B cell (primary cell): ENCODE measurements at regions not wholly inside any gene's neighbourhood (a gene's known extent, or its start where the extent isn't known, plus 50 kb on each side); places are given as distances from the start of the nearest gene placed in this dataset.

Source experiments
- ATAC-seq: fragments of 200-7000 bp; cut with Tn5 transposase; one replicate; pipeline ENCODE4 v1.10.0; 2021; ENCODE audit warnings: low read depth, mild to moderate bottlenecking, moderate number of reproducible peaks, moderate library complexity
- CTCF ChIA-PET: fragments of 350-600 bp; sonication (Branson Sonifier 250); formaldehyde crosslinking; loops from one replicate; lab custom pipeline; 2021; ENCODE audit warnings: antibody characterized with exemption, inconsistent platforms; lab: Charles Lee
- POLR2A ChIA-PET: fragments of 350-600 bp; sonication (Branson Sonifier 250); formaldehyde crosslinking; loops from one replicate; lab custom pipeline; 2021; ENCODE audit warnings: antibody characterized with exemption; lab: Charles Lee
- DNase-seq: peaks from one replicate; pipeline ENCODE4 v3.0.0; 2013
- H2AFZ ChIP-seq: 2 replicates; pipeline ENCODE4 v1.6.1; 2012; ENCODE audit warnings: mild to moderate bottlenecking, low read depth, low read length; ENCODE audit not compliant: insufficient read depth, poor library complexity, severe bottlenecking
- H3K27ac ChIP-seq, 2 donors: 1 replicate in 1 of 2; 2 replicates in 1 of 2; pipeline ENCODE4 v1.5.1; 2012 to 2013; ENCODE audit warnings: low read length in 2 of 2, mild to moderate bottlenecking in 2 of 2, moderate library complexity in 1 of 2
- H3K27me3 ChIP-seq, 4 experiments: fragments of 200-600 bp in 1 of 4; sonication (generic) in 1 of 4; replicated peaks in 1 of 4; 1 replicate in 2 of 4; 2 replicates in 2 of 4; pipeline versions ENCODE4 v1.6.1 to v1.7.0; 2013 to 2016; ENCODE audit warnings: low read length in 3 of 4, mild to moderate bottlenecking in 2 of 4, mixed read lengths in 1 of 4, moderate library complexity in 1 of 4; ENCODE audit not compliant: insufficient read depth in 4 of 4, control insufficient read depth in 3 of 4; ENCODE audit errors: control extremely low read depth in 1 of 4
- H3K36me3 ChIP-seq, 2 experiments: replicated peaks in 1 of 2; 1 replicate in 1 of 2; 2 replicates in 1 of 2; pipeline versions ENCODE4 v1.6.1 to v1.7.1; 2013; ENCODE audit warnings: low read length in 1 of 2; ENCODE audit not compliant: insufficient read depth in 2 of 2, control insufficient read depth in 1 of 2; ENCODE audit errors: control extremely low read depth in 1 of 2, extremely low read depth in 1 of 2
- H3K4me1 ChIP-seq, 2 donors: fragments of 200-600 bp in 1 of 2; sonication (generic) in 1 of 2; 1 replicate in 1 of 2; 2 replicates in 1 of 2; pipeline versions ENCODE4 v1.5.1 to v1.6.1; 2013 to 2017; ENCODE audit warnings: low read length in 2 of 2; ENCODE audit not compliant: control insufficient read depth in 2 of 2, insufficient read depth in 2 of 2
- H3K4me2 ChIP-seq: replicated peaks from 2 replicates; pipeline ENCODE3; 2012; ENCODE audit warnings: mild to moderate bottlenecking, low read depth, low read length; ENCODE audit not compliant: poor library complexity, severe bottlenecking
- H3K4me3 ChIP-seq, 5 experiments: fragments of 200-600 bp in 1 of 5; sonication (generic) in 1 of 5; 1 replicate in 3 of 5; 2 replicates in 2 of 5; pipeline versions ENCODE4 v1.5.1 to v1.7.0; 2011 to 2016; ENCODE audit warnings: low read length in 4 of 5, mild to moderate bottlenecking in 4 of 5, low read depth in 2 of 5, control low read depth in 1 of 5, moderate library complexity in 1 of 5; ENCODE audit not compliant: insufficient read depth in 1 of 5; ENCODE audit errors: control extremely low read depth in 1 of 5, extremely low read depth in 1 of 5
- H3K79me2 ChIP-seq: fragments of 200-600 bp; sonication (generic); one replicate; pipeline ENCODE4 v1.6.0; 2016; ENCODE audit warnings: low read length; ENCODE audit not compliant: control insufficient read depth, insufficient read depth
- H3K9ac ChIP-seq: fragments of 200-600 bp; sonication (generic); 2 replicates; pipeline ENCODE4 v1.6.1; 2017; ENCODE audit warnings: mild to moderate bottlenecking, low read length, moderate library complexity
- H3K9me3 ChIP-seq, 3 donors: one replicate each; pipeline versions ENCODE4 v1.6.1 to v1.7.1; 2013; ENCODE audit warnings: low read length in 2 of 3; ENCODE audit not compliant: control insufficient read depth in 2 of 3, insufficient read depth in 1 of 3; ENCODE audit errors: control extremely low read depth in 1 of 3
- H4K20me1 ChIP-seq: 2 replicates; pipeline ENCODE4 v1.6.0; 2012; ENCODE audit warnings: mild to moderate bottlenecking, low read length; ENCODE audit not compliant: insufficient read depth, control insufficient read depth, poor library complexity, severe bottlenecking
- H3K27ac Mint-ChIP-seq: one replicate; pipeline ENCODE4 v1.8.0; 2021; ENCODE audit warnings: mixed read lengths
- H3K27me3 Mint-ChIP-seq: one replicate; pipeline ENCODE4 v1.8.0; 2021; ENCODE audit warnings: mixed read lengths
- H3K4me1 Mint-ChIP-seq: one replicate; pipeline ENCODE4 v1.8.0; 2021; ENCODE audit warnings: mixed read lengths
- H3K4me3 Mint-ChIP-seq: one replicate; pipeline ENCODE4 v1.8.0; 2021; ENCODE audit warnings: mixed read lengths
- H3K9me3 Mint-ChIP-seq: one replicate; pipeline ENCODE4 v1.8.0; 2022; ENCODE audit warnings: mixed read lengths; ENCODE audit not compliant: insufficient read depth
- EZH2 ChIP-seq: IDR thresholded peaks from 2 replicates; pipeline ENCODE4 v1.6.1; 2012; ENCODE audit warnings: borderline replicate concordance, low read depth, mild to moderate bottlenecking, moderate library complexity, low read length; ENCODE audit not compliant: insufficient read depth, poor library complexity, severe bottlenecking
- WGBS: methylation state at CpG from one replicate; pipeline ENCODE4 v1.1.5; 2013; ENCODE audit warnings: missing lambda C conversion rate; ENCODE audit not compliant: insufficient coverage; 5-methylcytosine and 5-hydroxymethylcytosine counted together
- intact Hi-C: fragments of 100-400 bp; cut with micrococcal nuclease; formaldehyde crosslinking; loops from one replicate; pipeline ENCODE4 v1.10.0; 2022
- TF ChIP-seq, protein P1 (sequence below): fragments of 200-600 bp; IDR thresholded peaks from one replicate; pipeline ENCODE4 v1.8.0; 2022; ENCODE audit warnings: antibody characterized with exemption, mild to moderate bottlenecking

DNA sequence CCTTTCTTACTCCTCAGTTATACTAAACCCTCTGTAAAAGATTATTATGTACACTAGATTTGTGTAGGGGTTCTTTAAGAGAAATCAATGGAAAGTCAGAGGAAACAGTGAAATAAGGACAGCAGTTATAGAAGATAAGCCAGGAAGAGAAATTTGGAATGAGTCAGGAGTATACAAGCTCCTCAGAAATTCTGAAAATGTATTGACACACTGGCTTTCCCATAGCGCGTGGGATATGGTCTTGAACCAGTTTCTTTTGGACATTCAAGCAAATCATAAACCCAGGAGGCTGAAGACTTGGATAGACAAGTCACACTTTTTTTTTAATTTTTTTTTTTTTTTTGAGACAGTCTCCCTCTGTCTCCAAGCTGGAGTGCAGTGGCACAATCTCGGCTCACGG is 316.1 kb upstream of the MMADHC start:
- H3K27me3 ChIP-seq: no peaks in the 10 kb centered on the region
- peaks cover 0 to 4% (median 0%) of the 10 kb centered on the region in 3 donors for H3K9me3 ChIP-seq
- no peak overlapping the region for H3K27ac Mint-ChIP-seq
- no peaks in the 10 kb centered on the region for H4K20me1 ChIP-seq
- no peak overlapping the region for H3K4me3 Mint-ChIP-seq
- H3K9me3 Mint-ChIP-seq: no peaks in the 10 kb centered on the region
- H3K36me3 ChIP-seq: no peaks in the 10 kb centered on the region
- H3K79me2 ChIP-seq: no peaks in the 10 kb centered on the region
- TF ChIP-seq, protein P1, sequence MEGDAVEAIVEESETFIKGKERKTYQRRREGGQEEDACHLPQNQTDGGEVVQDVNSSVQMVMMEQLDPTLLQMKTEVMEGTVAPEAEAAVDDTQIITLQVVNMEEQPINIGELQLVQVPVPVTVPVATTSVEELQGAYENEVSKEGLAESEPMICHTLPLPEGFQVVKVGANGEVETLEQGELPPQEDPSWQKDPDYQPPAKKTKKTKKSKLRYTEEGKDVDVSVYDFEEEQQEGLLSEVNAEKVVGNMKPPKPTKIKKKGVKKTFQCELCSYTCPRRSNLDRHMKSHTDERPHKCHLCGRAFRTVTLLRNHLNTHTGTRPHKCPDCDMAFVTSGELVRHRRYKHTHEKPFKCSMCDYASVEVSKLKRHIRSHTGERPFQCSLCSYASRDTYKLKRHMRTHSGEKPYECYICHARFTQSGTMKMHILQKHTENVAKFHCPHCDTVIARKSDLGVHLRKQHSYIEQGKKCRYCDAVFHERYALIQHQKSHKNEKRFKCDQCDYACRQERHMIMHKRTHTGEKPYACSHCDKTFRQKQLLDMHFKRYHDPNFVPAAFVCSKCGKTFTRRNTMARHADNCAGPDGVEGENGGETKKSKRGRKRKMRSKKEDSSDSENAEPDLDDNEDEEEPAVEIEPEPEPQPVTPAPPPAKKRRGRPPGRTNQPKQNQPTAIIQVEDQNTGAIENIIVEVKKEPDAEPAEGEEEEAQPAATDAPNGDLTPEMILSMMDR: no peak
- no peak for TF ChIP-seq EZH2
- H3K4me1 ChIP-seq: no peaks in the 10 kb centered on the region
- H3K4me1 Mint-ChIP-seq: no peaks in the 10 kb centered on the region
- no peak overlapping the region for H3K4me2 ChIP-seq
- DNase-seq (no peak), ATAC-seq (no peak)
- no peak overlapping the region for H3K27ac ChIP-seq
- ChIA-PET CTCF (no interaction called here), POLR2A (interaction anchor here (0.7 kb wide), 1 partner anchor 14 kb away, joined by 4 read pairs; no protein-coding TSS in a partner anchor)
- no peak overlapping the region for H3K4me3 ChIP-seq
- no peak overlapping the region for H3K9ac ChIP-seq
- 92% methylated on average over 4 of the region's 4 CpGs for WGBS
- intact Hi-C loops: no loop called here
- H3K27me3 Mint-ChIP-seq: no peaks in the 10 kb centered on the region
- H2AFZ ChIP-seq: no peak overlapping the region

GRCh38 chr2:149902081-149902480 is 314.5 kb upstream of the MMADHC start:
- Mint-ChIP-seq H3K4me1 (no peaks in the 10 kb centered on the region), H3K4me3 (no peak overlapping the region), H3K9me3 (no peaks in the 10 kb centered on the region), H3K27me3 (no peaks in the 10 kb centered on the region), H3K27ac (no peak overlapping the region)
- ChIA-PET CTCF (no interaction called here), POLR2A (no interaction called here)
- ATAC-seq (no peak), DNase-seq (no peak)
- 69% methylated on average over 4 of the region's 4 CpGs for WGBS
- Histone ChIP-seq H3K79me2 (no peaks in the 10 kb centered on the region), H3K27me3 (no peaks in the 10 kb centered on the region), H3K27ac (no peak overlapping the region), H3K9ac (no peak overlapping the region), H2AFZ (no peak overlapping the region), H3K9me3 (peaks cover 0 to 4% (median 0%) of the 10 kb centered on the region in 3 donors), H3K4me3 (no peak overlapping the region), H3K4me2 (no peak overlapping the region), H3K4me1 (no peaks in the 10 kb centered on the region), H4K20me1 (no peaks in the 10 kb centered on the region), H3K36me3 (no peaks in the 10 kb centered on the region)
- TF ChIP-seq, protein P1: no peak
- no peak for TF ChIP-seq EZH2
- intact Hi-C loops: no loop called here
